GM19025 (cell line): ENCODE measurements at regions not wholly inside any gene's neighbourhood (a gene's known extent, or its start where the extent isn't known, plus 50 kb on each side); places are given as distances from the start of the nearest gene placed in this dataset.
"Not testable (repeated sequence)": the region's sequence is repeated elsewhere in the genome, so short reads cannot be mapped to it uniquely, and the experiment has no call there.

Experiments used
- ATAC-seq: cut with Tn5 transposase; IDR thresholded peaks from one replicate; pipeline ENCODE4 v1.9.1; 2021; ENCODE audit warnings: mild to moderate bottlenecking, low read depth, moderate library complexity; ENCODE audit not compliant: unreplicated experiment

DNA sequence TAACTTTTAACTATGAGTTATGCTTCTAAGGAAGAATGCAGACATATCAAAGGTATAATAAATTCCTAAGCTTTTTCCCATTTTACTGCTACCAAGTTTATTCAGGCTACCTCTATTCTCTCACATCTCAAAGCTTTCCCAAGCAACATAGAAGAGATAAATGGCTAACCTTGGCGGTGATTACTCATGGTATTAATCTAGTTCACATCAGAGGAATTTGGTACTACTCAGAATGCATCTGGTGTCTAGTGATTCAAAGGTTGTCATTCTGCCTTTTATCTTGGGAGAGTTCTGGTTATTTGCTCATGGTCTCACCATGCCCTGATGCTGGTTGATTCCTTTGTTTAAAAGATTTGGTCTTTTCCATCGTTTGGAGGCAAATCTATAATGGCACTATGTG lies 182.7 kb downstream of the TAF11L14 start:
- ATAC-seq: no peak

- ATAC-seq: no peak
These were observed 183.7 kb downstream of the TAF11L14 start for GRCh38 chr5:17817990-17818389.

- ATAC-seq: no peak
These were observed 185.5 kb downstream of the TAF11L14 start for GRCh38 chr5:17819783-17820182.

DNA sequence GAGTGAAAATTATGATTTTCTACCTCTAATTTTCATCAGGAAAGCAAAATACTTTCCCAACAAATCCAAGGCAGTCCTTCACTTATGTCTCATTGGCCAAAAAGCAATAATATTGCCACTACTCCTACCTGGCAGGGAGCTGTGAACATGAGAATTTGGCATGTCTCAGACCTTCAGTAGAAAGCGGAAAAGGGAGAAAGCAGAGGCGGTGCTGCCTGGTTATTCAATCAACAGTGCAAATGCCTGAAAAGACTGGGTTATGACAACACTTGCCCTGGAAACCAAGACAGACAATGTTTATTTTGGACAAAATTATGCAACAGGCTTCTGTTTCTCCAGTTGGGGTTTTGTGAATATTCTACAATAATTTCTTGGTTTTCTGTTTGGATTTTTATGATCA lies 194.4 kb downstream of the TAF11L14 start:
- ATAC-seq: no peak

- no peak for ATAC-seq
These were observed 195.2 kb downstream of the TAF11L14 start for GRCh38 chr5:17829456-17829855.

- ATAC-seq: no peak
These were observed 197.0 kb downstream of the TAF11L14 start for GRCh38 chr5:17831279-17831678.

- no peak for ATAC-seq
These were observed 198.9 kb downstream of the TAF11L14 start for GRCh38 chr5:17832949-17833745.

- no peak for ATAC-seq
These were observed 203.5 kb downstream of the TAF11L14 start for GRCh38 chr5:17837757-17838156.

DNA sequence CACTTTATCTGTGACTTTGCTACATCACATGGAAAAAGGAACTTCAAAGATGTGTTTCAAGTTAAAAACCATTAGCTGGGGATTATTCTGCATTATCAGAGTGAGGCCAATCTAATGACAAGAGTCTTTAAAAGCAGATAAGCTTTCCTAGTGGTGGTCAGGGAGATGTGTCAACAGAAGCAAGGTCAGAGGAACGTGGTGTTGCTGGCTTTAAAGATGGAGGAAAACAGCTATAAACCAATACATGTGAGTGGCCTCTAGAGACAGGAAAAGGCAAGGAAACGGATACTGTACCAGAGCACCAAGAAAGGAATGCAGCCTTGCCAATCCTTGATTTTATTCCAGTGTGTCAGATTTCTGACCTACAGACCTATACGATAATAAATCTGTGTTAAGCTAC lies 204.2 kb downstream of the TAF11L14 start:
- ATAC-seq: no peak

- ATAC-seq: no peak
These were observed 205.6 kb downstream of the TAF11L14 start for GRCh38 chr5:17839848-17840247.

GRCh38 chr5:17846496-17846895 lies 212.2 kb downstream of the TAF11L14 start:
- ATAC-seq: no peak

DNA sequence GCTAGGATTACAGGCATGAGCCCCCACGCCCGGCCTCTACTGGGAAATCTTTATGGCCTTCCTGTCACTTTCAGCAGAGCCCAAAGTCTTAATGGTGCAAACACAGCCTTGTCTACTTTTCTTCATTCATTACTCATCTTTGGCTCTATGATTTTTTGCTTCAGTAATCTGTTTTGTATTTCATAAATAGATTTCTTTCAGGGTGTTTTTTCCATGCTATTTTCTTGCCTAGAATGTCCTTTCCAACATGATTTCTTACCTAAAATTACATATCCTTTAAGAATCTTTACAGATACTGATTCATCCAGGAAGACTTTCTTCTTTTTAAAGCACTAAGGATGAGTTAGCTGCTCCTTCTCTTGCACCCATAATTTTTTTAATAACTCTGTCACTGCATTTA lies 213.0 kb downstream of the TAF11L14 start:
- ATAC-seq: no peak

GRCh38 chr5:17852111-17852510 lies 217.9 kb downstream of the TAF11L14 start:
- no peak for ATAC-seq

GRCh38 chr5:17852740-17853139 lies 218.5 kb downstream of the TAF11L14 start:
- no peak for ATAC-seq

- ATAC-seq: no peak
These were observed 220.6 kb downstream of the TAF11L14 start for GRCh38 chr5:17854901-17855300.

DNA sequence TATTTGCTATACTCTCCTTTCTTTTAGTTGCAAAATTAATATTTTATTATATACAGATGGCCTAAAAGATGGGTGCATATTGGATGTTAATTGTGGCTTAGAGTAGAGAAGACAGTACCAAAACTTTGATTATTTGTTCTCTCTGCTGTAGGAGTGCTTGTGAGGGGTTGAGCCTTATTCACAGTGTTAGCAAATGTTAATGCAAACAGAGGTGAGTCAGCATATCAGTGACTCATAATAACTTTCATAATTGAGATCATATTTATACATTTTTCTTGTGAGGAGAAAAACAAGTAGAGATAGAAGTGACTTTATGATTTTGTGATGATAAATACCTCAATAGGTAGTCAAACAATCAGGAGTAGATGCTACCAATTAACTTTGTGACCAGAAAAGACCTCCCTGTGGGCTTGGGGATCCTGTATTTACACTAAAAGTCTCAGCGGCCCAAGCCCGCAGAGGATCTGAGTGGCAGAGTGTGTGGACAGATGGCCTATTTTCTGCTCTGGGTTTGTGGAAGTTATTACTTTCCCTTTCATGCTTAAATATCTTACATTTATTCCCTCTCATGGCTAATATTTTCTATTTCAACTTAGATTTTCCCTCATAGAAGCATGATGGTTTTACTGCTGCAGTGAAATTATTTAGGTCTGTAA lies 226.5 kb downstream of the TAF11L14 start:
- ATAC-seq: no peak

DNA sequence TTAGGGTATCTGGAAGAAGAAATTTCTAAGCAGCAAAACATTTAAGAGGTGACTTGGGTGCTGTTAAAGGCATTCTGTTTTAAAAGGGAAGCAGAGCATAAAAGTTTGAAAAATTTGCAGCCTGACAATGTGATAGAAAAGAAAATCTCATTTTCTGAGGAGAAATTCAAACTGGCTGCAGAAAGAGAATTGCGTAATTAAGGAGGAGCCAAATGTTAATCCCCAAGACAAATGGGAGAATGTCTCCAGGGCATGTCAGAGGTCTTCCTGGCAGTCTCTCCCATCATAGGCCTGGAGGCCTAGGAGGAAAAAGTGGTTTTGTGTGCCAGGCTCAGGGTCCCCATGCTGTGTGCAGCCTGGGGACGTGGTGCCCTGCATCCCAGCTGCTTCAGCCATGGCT lies 230.6 kb downstream of the TAF11L14 start:
- not testable (repeated sequence) for ATAC-seq

DNA sequence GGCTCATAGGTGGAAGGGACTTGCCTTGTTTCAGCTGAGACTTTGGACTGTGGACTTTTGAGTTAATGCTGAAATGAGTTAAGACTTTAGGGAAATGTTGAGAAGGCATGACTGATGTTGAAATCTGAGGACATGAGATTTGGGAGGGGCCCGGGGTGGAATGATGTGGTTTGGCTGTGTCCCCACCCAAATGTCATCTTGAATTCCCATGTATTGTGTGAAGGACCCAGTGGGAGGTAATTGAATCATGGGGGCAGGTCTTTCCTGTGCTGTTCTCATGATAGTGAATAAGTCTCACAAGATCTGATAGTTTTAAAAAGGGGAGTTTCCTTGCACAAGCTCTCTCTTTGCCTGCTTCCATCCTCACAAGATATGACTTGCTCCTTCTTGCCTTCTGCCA lies 231.7 kb downstream of the TAF11L14 start:
- ATAC-seq: not testable (repeated sequence)

DNA sequence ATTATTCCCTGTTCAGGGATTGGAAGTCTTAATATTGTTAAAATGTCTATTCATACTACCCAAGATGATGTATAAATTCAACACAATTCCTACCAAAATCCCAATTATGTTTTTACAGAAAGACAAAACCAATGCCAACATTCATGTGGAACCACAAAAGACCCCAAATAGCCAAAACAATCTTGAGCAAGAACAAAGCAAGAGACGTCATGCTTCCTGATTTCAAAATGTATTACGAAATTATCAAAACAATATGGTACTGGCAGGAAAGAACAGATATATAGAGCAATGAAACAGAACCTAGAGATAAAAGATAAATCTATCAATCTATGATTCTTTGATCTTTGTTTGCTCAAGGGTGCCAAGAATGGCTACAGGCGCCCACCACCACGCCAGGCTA lies 237.9 kb downstream of the TAF11L14 start:
- no peak for ATAC-seq

DNA sequence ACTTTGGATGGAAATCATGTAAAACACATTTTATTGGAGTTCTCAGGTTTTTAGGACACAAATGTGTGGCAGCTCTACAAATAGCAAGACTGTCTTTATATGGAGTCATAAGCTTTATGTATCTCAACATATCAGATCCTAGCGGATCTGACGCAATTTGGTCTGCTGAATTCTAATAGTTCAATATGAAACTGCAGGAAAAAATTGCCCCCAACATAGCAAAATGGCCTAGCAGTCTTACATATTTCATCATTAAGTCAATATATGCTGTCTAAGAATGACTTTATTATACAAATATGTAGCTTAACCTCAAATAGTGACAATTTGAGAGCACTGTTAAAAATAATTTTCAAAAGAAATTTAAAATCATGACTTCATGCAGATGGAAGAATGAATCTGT lies 244.3 kb downstream of the TAF11L14 start:
- no peak for ATAC-seq

- ATAC-seq: no peak
These were observed 245.0 kb downstream of the TAF11L14 start for GRCh38 chr5:17879276-17879675.

GRCh38 chr5:17880869-17881268 lies 246.6 kb downstream of the TAF11L14 start:
- no peak for ATAC-seq
